Uterus (tissue), 3 donors: ENCODE measurements at regions not wholly inside any gene's neighbourhood (a gene's known extent, or its start where the extent isn't known, plus 50 kb on each side); places are given as distances from the start of the nearest gene placed in this dataset.
"Not testable (repeated sequence)": the region's sequence is repeated elsewhere in the genome, so short reads cannot be mapped to it uniquely, and the experiment has no call there.

ENCODE experiments used
- DNase-seq, 2 donors: peaks; one replicate each; pipeline ENCODE4 v3.0.0-alpha.2; 2019 to 2020
- H3K27ac ChIP-seq, 2 donors: fragments of 200-600 bp; sonication (generic); 1 replicate in 1 of 2; 2 replicates in 1 of 2; pipeline ENCODE4 v1.5.1; 2016 to 2018
- H3K27me3 ChIP-seq, 2 donors: fragments of 200-600 bp; sonication (generic); one replicate each; pipeline ENCODE4 v1.5.1; 2018 to 2019; ENCODE audit warnings: control low read depth in 1 of 2
- H3K36me3 ChIP-seq, 2 donors: fragments of 200-600 bp; sonication (generic); one replicate each; pipeline ENCODE4 v1.5.1; 2019; ENCODE audit warnings: control low read depth in 1 of 2
- H3K4me1 ChIP-seq, 2 donors: fragments of 200-600 bp; sonication (generic); one replicate each; pipeline ENCODE4 v1.5.1; 2018 to 2019; ENCODE audit warnings: control low read depth in 1 of 2
- H3K4me3 ChIP-seq, 2 donors: fragments of 200-600 bp; sonication (generic); 1 replicate in 1 of 2; 2 replicates in 1 of 2; pipeline ENCODE4 v1.5.1; 2018 to 2019; ENCODE audit warnings: mild to moderate bottlenecking in 1 of 2
- H3K9me3 ChIP-seq, 2 donors: fragments of 200-600 bp; sonication (generic); one replicate each; pipeline ENCODE4 v1.5.1; 2019; ENCODE audit warnings: control low read depth in 1 of 2
- CTCF ChIP-seq, 4 experiments: fragments of 200-600 bp in 2 of 4; fragments of 450-650 bp in 2 of 4; sonication (generic) in 2 of 4; IDR thresholded peaks; one replicate each; pipeline ENCODE4 v1.5.1; 2016 to 2019; ENCODE audit warnings: antibody characterized with exemption in 4 of 4, mild to moderate bottlenecking in 2 of 4, moderate library complexity in 1 of 4
- POLR2A ChIP-seq, 2 donors: fragments of 450-650 bp; IDR thresholded peaks; one replicate each; pipeline ENCODE4 v1.6.1; 2016; ENCODE audit warnings: antibody characterized with exemption in 2 of 2, mild to moderate bottlenecking in 1 of 2, moderate library complexity in 1 of 2
- intact Hi-C: fragments of 100-400 bp; cut with DNase I; formaldehyde crosslinking; loops from one replicate; pipeline ENCODE4 v1.15.1; 2023; ENCODE audit warnings: low total_unique reads
- donor health status: DM: yes; HTN: yes; CAD: no.

DNA sequence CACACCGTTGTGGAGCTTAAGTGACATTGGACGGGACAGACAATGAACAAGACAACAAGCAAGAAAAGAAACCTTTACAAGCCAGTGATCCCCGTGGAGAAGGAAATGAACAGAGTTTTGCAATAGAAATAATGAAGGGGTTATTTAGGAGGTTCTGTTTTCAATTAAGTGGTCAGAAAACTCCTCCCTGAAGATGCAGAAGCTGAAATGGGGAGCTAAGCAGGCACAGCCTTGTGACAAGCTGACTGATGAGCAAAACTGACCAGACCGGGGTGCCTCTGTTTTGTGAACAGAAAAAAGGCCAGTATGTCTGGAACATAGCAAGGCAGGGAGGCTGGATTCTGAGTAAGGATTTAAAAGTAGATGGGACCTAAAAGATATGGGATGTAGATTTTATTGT, 299.8 kb upstream of the POM121L12 start:
- H3K4me1 ChIP-seq = no peaks in the 10 kb centered on the region
- no peaks in the 10 kb centered on the region for H3K9me3 ChIP-seq
- DNase-seq = no peak
- H3K4me3 ChIP-seq = no peak overlapping the region
- TF ChIP-seq CTCF (IDR thresholded peaks at IDR 0.05) = no peak
- no peak for TF ChIP-seq POLR2A (IDR thresholded peaks at IDR 0.05)
- no peaks in the 10 kb centered on the region for H3K36me3 ChIP-seq
- no peaks in the 10 kb centered on the region for H3K27me3 ChIP-seq
- intact Hi-C loops = no loop called here
- no peak overlapping the region for H3K27ac ChIP-seq

- DNase-seq, H3K4me1 ChIP-seq, H3K27me3 ChIP-seq, H3K36me3 ChIP-seq, H3K9me3 ChIP-seq, H3K4me3 ChIP-seq, H3K27ac ChIP-seq, intact Hi-C loops: not testable (repeated sequence)
Observed at GRCh38 chr7:52728683-52729082, 306.8 kb upstream of the POM121L12 start.

- DNase-seq = no peak
- Histone ChIP-seq H3K36me3 (no peaks in the 10 kb centered on the region), H3K27me3 (no peaks in the 10 kb centered on the region), H3K27ac (no peak overlapping the region), H3K9me3 (no peaks in the 10 kb centered on the region), H3K4me3 (no peak overlapping the region), H3K4me1 (no peaks in the 10 kb centered on the region)
- intact Hi-C loops = no loop called here
- no peak for TF ChIP-seq POLR2A (IDR thresholded peaks at IDR 0.05)
- no peak for TF ChIP-seq CTCF (IDR thresholded peaks at IDR 0.05)
Observed at GRCh38 chr7:52727632-52728031, 307.8 kb upstream of the POM121L12 start.

GRCh38 chr7:52726986-52727385, 308.4 kb upstream of the POM121L12 start:
- Histone ChIP-seq H3K27me3 (no peaks in the 10 kb centered on the region), H3K27ac (no peak overlapping the region), H3K36me3 (no peaks in the 10 kb centered on the region), H3K9me3 (no peaks in the 10 kb centered on the region), H3K4me3 (no peak overlapping the region), H3K4me1 (no peaks in the 10 kb centered on the region)
- DNase-seq = no peak
- intact Hi-C loops = no loop called here
- TF ChIP-seq CTCF (IDR thresholded peaks at IDR 0.05) (no peak), POLR2A (IDR thresholded peaks at IDR 0.05) (no peak)

DNA sequence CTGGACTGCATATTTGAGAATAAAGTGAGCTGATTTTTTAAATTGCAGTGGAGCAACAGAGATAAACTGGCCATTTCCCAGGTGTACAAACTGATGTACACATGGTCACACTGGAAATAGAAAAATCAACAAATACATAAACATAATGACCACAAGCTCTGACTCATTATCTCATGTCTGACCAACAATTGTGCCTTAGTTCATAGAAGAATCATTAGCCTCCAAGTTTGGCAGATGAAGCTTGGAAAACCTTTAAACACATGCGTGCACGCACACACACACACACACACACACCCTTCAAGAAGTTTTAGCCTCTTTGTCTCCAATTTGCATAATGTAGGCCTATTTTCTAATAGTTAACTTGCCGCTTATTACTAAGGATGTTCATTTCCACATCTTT, 308.9 kb upstream of the POM121L12 start:
- no peaks in the 10 kb centered on the region for H3K4me1 ChIP-seq
- DNase-seq = no peak
- no peaks in the 10 kb centered on the region for H3K9me3 ChIP-seq
- no peak overlapping the region for H3K27ac ChIP-seq
- no peak for TF ChIP-seq POLR2A (IDR thresholded peaks at IDR 0.05)
- TF ChIP-seq CTCF (IDR thresholded peaks at IDR 0.05) = no peak
- intact Hi-C loops = no loop called here
- H3K27me3 ChIP-seq = no peaks in the 10 kb centered on the region
- no peak overlapping the region for H3K4me3 ChIP-seq
- H3K36me3 ChIP-seq = no peaks in the 10 kb centered on the region

DNA sequence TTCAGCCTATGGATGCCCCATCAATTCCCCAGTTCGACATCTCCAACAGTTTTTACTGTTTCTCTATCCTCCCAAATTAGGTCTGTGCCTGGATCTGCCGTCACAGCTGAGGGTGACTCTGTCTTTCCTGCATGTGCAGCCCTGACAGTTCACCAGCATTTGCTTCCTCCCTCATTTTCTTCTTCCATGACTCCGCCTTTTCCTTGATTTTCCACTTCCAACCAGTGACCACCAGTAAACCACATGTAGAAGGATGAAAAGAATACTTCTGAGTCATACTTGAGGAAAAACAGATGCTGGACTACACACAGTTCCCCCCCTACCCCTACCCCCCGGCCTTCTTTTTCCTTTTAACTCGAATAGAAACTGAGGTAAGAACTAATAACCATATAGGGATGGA, 311.8 kb upstream of the POM121L12 start:
- no peaks in the 10 kb centered on the region for H3K36me3 ChIP-seq
- no peak for DNase-seq
- H3K4me3 ChIP-seq = no peak overlapping the region
- H3K9me3 ChIP-seq = no peaks in the 10 kb centered on the region
- intact Hi-C loops = no loop called here
- no peak overlapping the region for H3K27ac ChIP-seq
- TF ChIP-seq POLR2A (IDR thresholded peaks at IDR 0.05) = no peak
- TF ChIP-seq CTCF (IDR thresholded peaks at IDR 0.05) = no peak
- H3K27me3 ChIP-seq = no peaks in the 10 kb centered on the region
- H3K4me1 ChIP-seq = no peaks in the 10 kb centered on the region
